ENCODE measurements at regions not wholly inside any gene's neighbourhood (a gene's known extent, or its start where the extent isn't known, plus 50 kb on each side); places are given as distances from the start of the nearest gene placed in this dataset.

DNA sequence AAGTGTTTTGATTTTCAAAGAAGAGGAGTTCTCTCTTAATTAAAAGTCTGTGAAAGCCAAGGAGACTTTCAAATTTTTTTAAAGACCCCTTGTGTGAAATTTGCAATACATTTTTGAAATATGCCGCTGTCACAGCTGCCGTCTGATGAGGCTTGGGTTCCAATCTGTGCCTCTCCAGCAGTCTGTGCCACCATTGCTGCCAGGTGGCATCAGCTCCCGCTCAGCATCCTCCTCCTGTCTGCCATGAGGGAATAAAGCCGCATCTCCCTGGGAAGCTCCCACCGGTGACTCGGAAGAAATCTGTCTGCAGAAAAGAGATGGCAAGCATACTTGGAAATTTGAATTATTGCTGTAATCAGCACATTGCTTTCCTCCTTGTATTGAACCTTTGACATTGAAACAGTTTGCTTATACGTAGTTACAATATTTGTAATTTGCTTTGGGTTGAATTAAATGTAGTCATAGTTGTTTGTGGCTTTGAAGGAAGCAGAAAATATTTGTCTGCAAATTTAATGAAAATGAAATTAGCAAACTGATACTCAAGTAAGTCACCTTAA, 145.7 kb upstream of the SNX2 start:
- Histone ChIP-seq H3K4me1 (ENCODE audit: insufficient read depth, low read length, severe bottlenecking) (peaks cover 7% of the 10 kb centered on the region), H3F3A (ENCODE audit: insufficient read depth, low read length) (no peaks in the 10 kb centered on the region)
- TF ChIP-seq, protein P1, sequence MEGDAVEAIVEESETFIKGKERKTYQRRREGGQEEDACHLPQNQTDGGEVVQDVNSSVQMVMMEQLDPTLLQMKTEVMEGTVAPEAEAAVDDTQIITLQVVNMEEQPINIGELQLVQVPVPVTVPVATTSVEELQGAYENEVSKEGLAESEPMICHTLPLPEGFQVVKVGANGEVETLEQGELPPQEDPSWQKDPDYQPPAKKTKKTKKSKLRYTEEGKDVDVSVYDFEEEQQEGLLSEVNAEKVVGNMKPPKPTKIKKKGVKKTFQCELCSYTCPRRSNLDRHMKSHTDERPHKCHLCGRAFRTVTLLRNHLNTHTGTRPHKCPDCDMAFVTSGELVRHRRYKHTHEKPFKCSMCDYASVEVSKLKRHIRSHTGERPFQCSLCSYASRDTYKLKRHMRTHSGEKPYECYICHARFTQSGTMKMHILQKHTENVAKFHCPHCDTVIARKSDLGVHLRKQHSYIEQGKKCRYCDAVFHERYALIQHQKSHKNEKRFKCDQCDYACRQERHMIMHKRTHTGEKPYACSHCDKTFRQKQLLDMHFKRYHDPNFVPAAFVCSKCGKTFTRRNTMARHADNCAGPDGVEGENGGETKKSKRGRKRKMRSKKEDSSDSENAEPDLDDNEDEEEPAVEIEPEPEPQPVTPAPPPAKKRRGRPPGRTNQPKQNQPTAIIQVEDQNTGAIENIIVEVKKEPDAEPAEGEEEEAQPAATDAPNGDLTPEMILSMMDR (IDR thresholded peaks at IDR 0.05; ENCODE audit: low read length): no peak
- TF ChIP-seq EZH2 (IDR thresholded peaks at IDR 0.05; ENCODE audit: borderline replicate concordance, low read length): no peak

DNA sequence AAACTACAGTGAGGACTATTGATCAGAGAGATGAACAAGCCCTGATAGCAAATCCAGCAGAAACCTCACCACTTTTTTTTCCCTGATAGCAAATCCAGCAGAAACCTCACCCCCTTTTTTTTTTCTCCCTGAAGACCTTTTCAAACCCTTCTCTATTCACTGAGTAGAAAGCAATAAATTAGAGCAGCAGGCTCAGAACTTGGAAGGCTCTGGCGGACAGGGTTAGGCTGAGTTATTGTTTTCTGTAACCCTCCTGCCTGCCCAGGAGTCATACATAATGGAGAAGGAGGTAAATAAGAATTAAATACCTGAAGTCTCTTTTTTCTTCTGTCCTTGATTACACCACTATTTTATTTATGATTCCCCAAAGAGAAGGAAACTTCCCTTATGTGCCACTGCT, 136.3 kb upstream of the SNX2 start:
- H3K36me3 ChIP-seq (ENCODE audit: insufficient read depth, low read length): no peaks in the 10 kb centered on the region
- no peak overlapping the region for H3K4me2 ChIP-seq (ENCODE audit: low read length)
- no peaks in the 10 kb centered on the region for H3K79me2 ChIP-seq (ENCODE audit: insufficient read depth, low read length)
- TF ChIP-seq, protein P1 (IDR thresholded peaks at IDR 0.05; ENCODE audit: low read length): no peak
- TF ChIP-seq EZH2 (IDR thresholded peaks at IDR 0.05; ENCODE audit: borderline replicate concordance, low read length): no peak
- no peak overlapping the region for H2AFZ ChIP-seq (ENCODE audit: low read length)
- H3K27me3 ChIP-seq (ENCODE audit: insufficient read depth, low read length): no peaks in the 10 kb centered on the region
- H3K9ac ChIP-seq (ENCODE audit: low read length): no peak overlapping the region
- no peaks in the 10 kb centered on the region for H3F3A ChIP-seq (ENCODE audit: insufficient read depth, low read length)
- no peaks in the 10 kb centered on the region for H3K9me3 ChIP-seq (ENCODE audit: low read length)
- H3K4me3 ChIP-seq (ENCODE audit: low read depth, low read length, poor library complexity, severe bottlenecking): no peak overlapping the region
- no peak overlapping the region for H3K27ac ChIP-seq (ENCODE audit: low read depth, low read length, poor library complexity, severe bottlenecking)
- H4K20me1 ChIP-seq (ENCODE audit: insufficient read depth, low read length): no peaks in the 10 kb centered on the region
- no peaks in the 10 kb centered on the region for H3K9me2 ChIP-seq (ENCODE audit: low read depth, low read length)
- no peaks in the 10 kb centered on the region for H3K4me1 ChIP-seq (ENCODE audit: insufficient read depth, low read length, severe bottlenecking)

More for the DNA sequence above, 145.7 kb upstream of the SNX2 start:
- no peak overlapping the region for H3K27ac ChIP-seq (ENCODE audit: low read depth, low read length, poor library complexity, severe bottlenecking)
- H3K79me2 ChIP-seq (ENCODE audit: insufficient read depth, low read length): no peaks in the 10 kb centered on the region
- H3K9me2 ChIP-seq (ENCODE audit: low read depth, low read length): no peaks in the 10 kb centered on the region
- H4K20me1 ChIP-seq (ENCODE audit: insufficient read depth, low read length): no peaks in the 10 kb centered on the region
- H3K4me3 ChIP-seq (ENCODE audit: low read depth, low read length, poor library complexity, severe bottlenecking): no peak overlapping the region
- no peaks in the 10 kb centered on the region for H3K27me3 ChIP-seq (ENCODE audit: insufficient read depth, low read length)
- H2AFZ ChIP-seq (ENCODE audit: low read length): no peak overlapping the region
- no peaks in the 10 kb centered on the region for H3K9me3 ChIP-seq (ENCODE audit: low read length)
- H3K9ac ChIP-seq (ENCODE audit: low read length): no peak overlapping the region
- no peaks in the 10 kb centered on the region for H3K36me3 ChIP-seq (ENCODE audit: insufficient read depth, low read length)
- H3K4me2 ChIP-seq (ENCODE audit: low read length): no peak overlapping the region

DNA sequence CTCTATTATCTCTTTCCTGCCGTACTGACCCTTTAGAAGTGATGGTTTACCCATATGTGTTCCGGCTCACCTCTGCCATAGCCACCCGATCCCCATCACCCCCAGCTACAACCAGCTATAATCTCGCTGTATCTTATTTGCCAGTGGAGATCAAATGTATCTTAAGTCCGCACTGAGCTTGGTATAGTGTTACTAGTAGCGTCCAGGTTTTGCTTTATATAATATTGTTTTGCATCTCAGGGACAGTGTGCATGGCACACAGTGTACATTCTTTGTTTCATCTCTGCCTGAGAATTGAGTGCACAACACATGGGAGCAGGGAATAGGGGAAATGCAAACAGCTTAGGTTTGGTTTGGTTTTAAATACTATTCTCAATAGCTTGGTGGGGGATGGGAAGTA, 135.8 kb upstream of the SNX2 start:
- no peaks in the 10 kb centered on the region for H4K20me1 ChIP-seq (ENCODE audit: insufficient read depth, low read length)
- H3K27ac ChIP-seq (ENCODE audit: low read depth, low read length, poor library complexity, severe bottlenecking): no peak overlapping the region
- no peaks in the 10 kb centered on the region for H3K4me1 ChIP-seq (ENCODE audit: insufficient read depth, low read length, severe bottlenecking)
- no peak overlapping the region for H3K4me2 ChIP-seq (ENCODE audit: low read length)
- H3K36me3 ChIP-seq (ENCODE audit: insufficient read depth, low read length): no peaks in the 10 kb centered on the region
- no peaks in the 10 kb centered on the region for H3K9me2 ChIP-seq (ENCODE audit: low read depth, low read length)
- no peak overlapping the region for H3K9ac ChIP-seq (ENCODE audit: low read length)
- no peak overlapping the region for H2AFZ ChIP-seq (ENCODE audit: low read length)
- TF ChIP-seq, protein P1 (IDR thresholded peaks at IDR 0.05; ENCODE audit: low read length): no peak
- no peak for TF ChIP-seq EZH2 (IDR thresholded peaks at IDR 0.05; ENCODE audit: borderline replicate concordance, low read length)
- H3F3A ChIP-seq (ENCODE audit: insufficient read depth, low read length): no peaks in the 10 kb centered on the region
- no peak overlapping the region for H3K4me3 ChIP-seq (ENCODE audit: low read depth, low read length, poor library complexity, severe bottlenecking)
- no peaks in the 10 kb centered on the region for H3K79me2 ChIP-seq (ENCODE audit: insufficient read depth, low read length)
- no peaks in the 10 kb centered on the region for H3K27me3 ChIP-seq (ENCODE audit: insufficient read depth, low read length)
- no peaks in the 10 kb centered on the region for H3K9me3 ChIP-seq (ENCODE audit: low read length)
